Uterus (tissue), 3 donors: ENCODE measurements at regions not wholly inside any gene's neighbourhood (a gene's known extent, or its start where the extent isn't known, plus 50 kb on each side); places are given as distances from the start of the nearest gene placed in this dataset.
"Not testable (repeated sequence)": the region's sequence is repeated elsewhere in the genome, so short reads cannot be mapped to it uniquely, and the experiment has no call there.

Experiments used
- DNase-seq, 2 donors: peaks; one replicate each; pipeline ENCODE4 v3.0.0-alpha.2; 2019 to 2020
- H3K27ac ChIP-seq, 2 donors: fragments of 200-600 bp; sonication (generic); 1 replicate in 1 of 2; 2 replicates in 1 of 2; pipeline ENCODE4 v1.5.1; 2016 to 2018
- H3K27me3 ChIP-seq, 2 donors: fragments of 200-600 bp; sonication (generic); one replicate each; pipeline ENCODE4 v1.5.1; 2018 to 2019; ENCODE audit warnings: control low read depth in 1 of 2
- H3K36me3 ChIP-seq, 2 donors: fragments of 200-600 bp; sonication (generic); one replicate each; pipeline ENCODE4 v1.5.1; 2019; ENCODE audit warnings: control low read depth in 1 of 2
- H3K4me1 ChIP-seq, 2 donors: fragments of 200-600 bp; sonication (generic); one replicate each; pipeline ENCODE4 v1.5.1; 2018 to 2019; ENCODE audit warnings: control low read depth in 1 of 2
- H3K4me3 ChIP-seq, 2 donors: fragments of 200-600 bp; sonication (generic); 1 replicate in 1 of 2; 2 replicates in 1 of 2; pipeline ENCODE4 v1.5.1; 2018 to 2019; ENCODE audit warnings: mild to moderate bottlenecking in 1 of 2
- H3K9me3 ChIP-seq, 2 donors: fragments of 200-600 bp; sonication (generic); one replicate each; pipeline ENCODE4 v1.5.1; 2019; ENCODE audit warnings: control low read depth in 1 of 2
- CTCF ChIP-seq, 4 experiments: fragments of 200-600 bp in 2 of 4; fragments of 450-650 bp in 2 of 4; sonication (generic) in 2 of 4; IDR thresholded peaks; one replicate each; pipeline ENCODE4 v1.5.1; 2016 to 2019; ENCODE audit warnings: antibody characterized with exemption in 4 of 4, mild to moderate bottlenecking in 2 of 4, moderate library complexity in 1 of 4
- POLR2A ChIP-seq, 2 donors: fragments of 450-650 bp; IDR thresholded peaks; one replicate each; pipeline ENCODE4 v1.6.1; 2016; ENCODE audit warnings: antibody characterized with exemption in 2 of 2, mild to moderate bottlenecking in 1 of 2, moderate library complexity in 1 of 2
- intact Hi-C: fragments of 100-400 bp; cut with DNase I; formaldehyde crosslinking; loops from one replicate; pipeline ENCODE4 v1.15.1; 2023; ENCODE audit warnings: low total_unique reads
- donor health status: DM: yes; HTN: yes; CAD: no.

- intact Hi-C loops: no loop called here
- no peak overlapping the region for H3K27ac ChIP-seq
- no peaks in the 10 kb centered on the region for H3K4me1 ChIP-seq
- no peaks in the 10 kb centered on the region for H3K27me3 ChIP-seq
- H3K4me3 ChIP-seq: no peak overlapping the region
- no peaks in the 10 kb centered on the region for H3K9me3 ChIP-seq
- no peak for DNase-seq
- TF ChIP-seq CTCF (IDR thresholded peaks at IDR 0.05) (no peak), POLR2A (IDR thresholded peaks at IDR 0.05) (no peak)
- H3K36me3 ChIP-seq: no peaks in the 10 kb centered on the region
Observed at GRCh38 chr2:234363011-234363487, 133.8 kb downstream of the ARL4C start.

GRCh38 chr2:234360313-234360975 lies 136.4 kb downstream of the ARL4C start:
- H3K27me3 ChIP-seq, H3K27ac ChIP-seq, H3K9me3 ChIP-seq, H3K4me1 ChIP-seq, DNase-seq, intact Hi-C loops, H3K4me3 ChIP-seq, H3K36me3 ChIP-seq: not testable (repeated sequence)

- H3K27me3 ChIP-seq: no peaks in the 10 kb centered on the region
- intact Hi-C loops: no loop called here
- H3K27ac ChIP-seq: no peak overlapping the region
- no peaks in the 10 kb centered on the region for H3K4me1 ChIP-seq
- DNase-seq: no peak
- TF ChIP-seq POLR2A (IDR thresholded peaks at IDR 0.05): no peak
- TF ChIP-seq CTCF (IDR thresholded peaks at IDR 0.05): no peak
- no peak overlapping the region for H3K4me3 ChIP-seq
- H3K36me3 ChIP-seq: no peaks in the 10 kb centered on the region
- H3K9me3 ChIP-seq: no peaks in the 10 kb centered on the region
Observed at GRCh38 chr2:234357666-234358065, 139.2 kb downstream of the ARL4C start.

- no peaks in the 10 kb centered on the region for H3K36me3 ChIP-seq
- no peak for TF ChIP-seq CTCF (IDR thresholded peaks at IDR 0.05)
- TF ChIP-seq POLR2A (IDR thresholded peaks at IDR 0.05): no peak
Observed at GRCh38 chr2:234355808-234356365, 141.0 kb downstream of the ARL4C start.

GRCh38 chr2:234355021-234355720 lies 141.7 kb downstream of the ARL4C start:
- no peak overlapping the region for H3K4me3 ChIP-seq
- DNase-seq: no peak
- no peak for TF ChIP-seq CTCF (IDR thresholded peaks at IDR 0.05)
- TF ChIP-seq POLR2A (IDR thresholded peaks at IDR 0.05): no peak
- no peaks in the 10 kb centered on the region for H3K36me3 ChIP-seq
- H3K27ac ChIP-seq: no peak overlapping the region
- H3K4me1 ChIP-seq: no peaks in the 10 kb centered on the region
- no peaks in the 10 kb centered on the region for H3K27me3 ChIP-seq
- intact Hi-C loops: no loop called here
- H3K9me3 ChIP-seq: no peaks in the 10 kb centered on the region

More at GRCh38 chr2:234355808-234356365, 141.0 kb downstream of the ARL4C start:
- intact Hi-C loops: no loop called here
- Histone ChIP-seq H3K27ac (no peak overlapping the region), H3K27me3 (no peaks in the 10 kb centered on the region), H3K4me3 (no peak overlapping the region), H3K4me1 (no peaks in the 10 kb centered on the region), H3K9me3 (no peaks in the 10 kb centered on the region)
- no peak for DNase-seq
